ENCODE measurements at regions not wholly inside any gene's neighbourhood (a gene's known extent, or its start where the extent isn't known, plus 50 kb on each side); places are given as distances from the start of the nearest gene placed in this dataset.

GRCh38 chr5:2032432-2032831, 149.7 kb upstream of the IRX4 start:
- DNase-seq (ENCODE audit: low spot score) = no peak

- DNase-seq (ENCODE audit: low spot score) = no peak
These were observed 148.9 kb upstream of the IRX4 start for GRCh38 chr5:2031581-2031980.

- DNase-seq (ENCODE audit: low spot score) = no peak
These were observed 147.4 kb upstream of the IRX4 start for GRCh38 chr5:2030131-2030530.

GRCh38 chr5:2029206-2029605, 146.5 kb upstream of the IRX4 start:
- DNase-seq (ENCODE audit: low spot score) = no peak

GRCh38 chr5:2027790-2028189, 145.1 kb upstream of the IRX4 start:
- DNase-seq (ENCODE audit: low spot score) = no peak

- no peak for DNase-seq (ENCODE audit: low spot score)
These were observed 142.4 kb upstream of the IRX4 start for GRCh38 chr5:2024986-2025721.

GRCh38 chr5:2023196-2023595, 140.5 kb upstream of the IRX4 start:
- DNase-seq (ENCODE audit: low spot score) = no peak

GRCh38 chr5:2022436-2022835, 139.7 kb upstream of the IRX4 start:
- no peak for DNase-seq (ENCODE audit: low spot score)

- DNase-seq (ENCODE audit: low spot score) = no peak
These were observed 138.9 kb upstream of the IRX4 start for GRCh38 chr5:2021484-2022176.

GRCh38 chr5:2020730-2021129, 138.0 kb upstream of the IRX4 start:
- no peak for DNase-seq (ENCODE audit: low spot score)

- no peak for DNase-seq (ENCODE audit: low spot score)
These were observed 137.0 kb upstream of the IRX4 start for GRCh38 chr5:2019716-2020115.

GRCh38 chr5:2018390-2018724, 135.6 kb upstream of the IRX4 start:
- DNase-seq (ENCODE audit: low spot score) = no peak

GRCh38 chr5:2017540-2018389, 135.0 kb upstream of the IRX4 start:
- peak; percentile 40 for DNase-seq (ENCODE audit: low spot score)

- DNase-seq (ENCODE audit: low spot score) = no peak
These were observed 133.2 kb upstream of the IRX4 start for GRCh38 chr5:2015961-2016360.

- DNase-seq (ENCODE audit: low spot score) = no peak
These were observed 132.6 kb upstream of the IRX4 start for GRCh38 chr5:2015124-2015848.

GRCh38 chr5:2014058-2014610, 131.4 kb upstream of the IRX4 start:
- DNase-seq (ENCODE audit: low spot score) = no peak

- DNase-seq (ENCODE audit: low spot score) = no peak
These were observed 130.8 kb upstream of the IRX4 start for GRCh38 chr5:2013301-2014057.

- DNase-seq (ENCODE audit: low spot score) = no peak
These were observed 130.2 kb upstream of the IRX4 start for GRCh38 chr5:2012885-2013284.

- DNase-seq (ENCODE audit: low spot score) = no peak
These were observed 129.0 kb upstream of the IRX4 start for GRCh38 chr5:2011481-2012411.

- no peak for DNase-seq (ENCODE audit: low spot score)
These were observed 128.2 kb upstream of the IRX4 start for GRCh38 chr5:2010940-2011339.

Data from GM03348 (cell line).